PC-3 (cell line): ENCODE measurements at regions not wholly inside any gene's neighbourhood (a gene's known extent, or its start where the extent isn't known, plus 50 kb on each side); places are given as distances from the start of the nearest gene placed in this dataset.
"Not testable (repeated sequence)": the region's sequence is repeated elsewhere in the genome, so short reads cannot be mapped to it uniquely, and the experiment has no call there.

Source experiments
- ATAC-seq: fragments of 200-7000 bp; cut with Tn5 transposase; 2 replicates; pipeline ENCODE4 v1.9.1; 2020; ENCODE audit warnings: mild to moderate bottlenecking, moderate library complexity
- BruUV-seq: library from RNA; stranded (reverse); fragments of 400-500 nt; replicated peaks from 2 replicates; lab custom pipeline; 2021; lab: Mats Ljungman, UMichigan
- CTCF ChIA-PET: fragments of 300-600 bp; sonication (Branson Sonifier 250); formaldehyde crosslinking; loops from one replicate; lab custom pipeline; 2022; ENCODE audit warnings: antibody characterized with exemption; lab: Charles Lee
- POLR2A ChIA-PET: fragments of 300-600 bp; sonication (Branson Sonifier 250); formaldehyde crosslinking; loops from one replicate; lab custom pipeline; 2022; ENCODE audit warnings: antibody characterized with exemption; ENCODE audit not compliant: unreplicated experiment; lab: Charles Lee
- DNase-seq: peaks from one replicate; pipeline ENCODE4 v3.0.0-alpha.2; 2015
- H2AFZ ChIP-seq: fragments of 300-600 bp; sonication (generic); 2 replicates; pipeline ENCODE4 v1.6.0; 2016; ENCODE audit warnings: antibody characterized with exemption, low read length
- H3F3A ChIP-seq: fragments of 300-600 bp; sonication (generic); one replicate; pipeline ENCODE4 v1.6.0; 2017; ENCODE audit warnings: antibody characterized with exemption, low read length, control low read depth, mild to moderate bottlenecking; ENCODE audit not compliant: unreplicated experiment
- H3K27ac ChIP-seq: fragments of 300-600 bp; sonication (generic); 2 replicates; pipeline ENCODE4 v1.5.1; 2016; ENCODE audit warnings: mild to moderate bottlenecking, low read length
- H3K27me3 ChIP-seq: fragments of 300-600 bp; sonication (generic); 2 replicates; pipeline ENCODE4 v1.6.1; 2016; ENCODE audit warnings: low read length, mixed read lengths
- H3K36me3 ChIP-seq: fragments of 300-600 bp; sonication (generic); 2 replicates; pipeline ENCODE4 v1.6.1; 2016; ENCODE audit warnings: low read depth, mixed run types, low read length, mixed read lengths
- H3K4me1 ChIP-seq: fragments of 300-600 bp; sonication (generic); 2 replicates; pipeline ENCODE4 v1.5.1; 2016; ENCODE audit warnings: low read length; ENCODE audit not compliant: insufficient read depth
- H3K4me2 ChIP-seq: fragments of 300-600 bp; sonication (generic); 2 replicates; pipeline ENCODE4 v1.6.0; 2016; ENCODE audit warnings: low read length
- H3K4me3 ChIP-seq: fragments of 300-600 bp; sonication (generic); 2 replicates; pipeline ENCODE4 v1.5.1; 2016; ENCODE audit warnings: mild to moderate bottlenecking, low read length, mixed read lengths
- H3K79me2 ChIP-seq: fragments of 300-600 bp; sonication (generic); 2 replicates; pipeline ENCODE4 v1.6.1; 2017; ENCODE audit warnings: low read length, mixed read lengths
- H3K9ac ChIP-seq: fragments of 300-600 bp; sonication (generic); 2 replicates; pipeline ENCODE4 v1.6.0; 2016; ENCODE audit warnings: mild to moderate bottlenecking, low read length
- H3K9me2 ChIP-seq: fragments of 300-600 bp; sonication (generic); replicated peaks from 2 replicates; pipeline ENCODE4 v1.6.1; 2016; ENCODE audit warnings: mixed run types, low read length, mixed read lengths
- H3K9me3 ChIP-seq: fragments of 300-600 bp; sonication (generic); 2 replicates; pipeline ENCODE4 v1.6.1; 2016; ENCODE audit warnings: low read length, mixed read lengths
- H4K20me1 ChIP-seq: fragments of 300-600 bp; sonication (generic); 2 replicates; pipeline ENCODE4 v1.6.1; 2016; ENCODE audit warnings: low read length, mixed read lengths
- CTCF ChIP-seq: fragments of 300-600 bp; sonication (generic); conservative IDR thresholded peaks from 2 replicates; pipeline ENCODE4 v1.5.1; 2017; ENCODE audit warnings: antibody characterized with exemption, low read depth, mild to moderate bottlenecking, low read length
- EZH2 ChIP-seq: fragments of 300-600 bp; sonication (generic); IDR thresholded peaks from one replicate; pipeline ENCODE4 v1.6.1; 2017; ENCODE audit warnings: antibody characterized with exemption, mild to moderate bottlenecking, low read length; ENCODE audit not compliant: unreplicated experiment
- EZH2phosphoT487 ChIP-seq: fragments of 300-600 bp; sonication (generic); IDR thresholded peaks from 2 replicates; pipeline ENCODE4 v1.6.1; 2018; ENCODE audit warnings: mild to moderate bottlenecking, antibody characterized with exemption, low read length, borderline replicate concordance
- intact Hi-C: fragments of 100-400 bp; cut with micrococcal nuclease; formaldehyde crosslinking; loops from 2 replicates; pipeline ENCODE4 v1.9.0; 2023

- H3K4me2 ChIP-seq, result no peak overlapping the region
- H3K9me2 ChIP-seq, result no peaks in the 10 kb centered on the region
- no peaks in the 10 kb centered on the region for H3K27me3 ChIP-seq
- H3K4me3 ChIP-seq, result no peak overlapping the region
- ChIA-PET CTCF (no interaction called here), POLR2A (no interaction called here)
- BruUV-seq, result no TSS peak
- no peaks in the 10 kb centered on the region for H3F3A ChIP-seq
- H4K20me1 ChIP-seq, result no peaks in the 10 kb centered on the region
- no peak overlapping the region for H3K27ac ChIP-seq
- intact Hi-C loops, result no loop called here
- H3K36me3 ChIP-seq, result no peaks in the 10 kb centered on the region
- no peak overlapping the region for H2AFZ ChIP-seq
- no peaks in the 10 kb centered on the region for H3K79me2 ChIP-seq
- DNase-seq (no peak), ATAC-seq (no peak)
- H3K9ac ChIP-seq, result no peak overlapping the region
- TF ChIP-seq EZH2, result no peak
- TF ChIP-seq EZH2phosphoT487, result no peak
- no peak for TF ChIP-seq CTCF
- H3K9me3 ChIP-seq, result peaks cover 25% of the 10 kb centered on the region
- no peaks in the 10 kb centered on the region for H3K4me1 ChIP-seq
Observed at GRCh38 chr20:54985091-54985490, 509.7 kb downstream of the DOK5 start.

- H3K9me2 ChIP-seq, result no peaks in the 10 kb centered on the region
- intact Hi-C loops, result no loop called here
- ChIA-PET POLR2A (no interaction called here), CTCF (no interaction called here)
- H3K36me3 ChIP-seq, result no peaks in the 10 kb centered on the region
- H3K79me2 ChIP-seq, result no peaks in the 10 kb centered on the region
- no peaks in the 10 kb centered on the region for H3K27me3 ChIP-seq
- no peak overlapping the region for H2AFZ ChIP-seq
- H4K20me1 ChIP-seq, result no peaks in the 10 kb centered on the region
- no TSS peak for BruUV-seq
- TF ChIP-seq EZH2 (no peak), EZH2phosphoT487 (no peak), CTCF (no peak)
- no peaks in the 10 kb centered on the region for H3F3A ChIP-seq
- H3K9ac ChIP-seq, result no peak overlapping the region
- no peak overlapping the region for H3K4me2 ChIP-seq
- H3K4me1 ChIP-seq, result no peaks in the 10 kb centered on the region
- ATAC-seq (no peak), DNase-seq (no peak)
- no peak overlapping the region for H3K4me3 ChIP-seq
- no peak overlapping the region for H3K27ac ChIP-seq
- peaks cover 25% of the 10 kb centered on the region for H3K9me3 ChIP-seq
Observed at GRCh38 chr20:54984104-54984448, 508.7 kb downstream of the DOK5 start.

GRCh38 chr20:54983394-54984103, 508.2 kb downstream of the DOK5 start:
- intact Hi-C loops, H3K4me1 ChIP-seq, H3K79me2 ChIP-seq, BruUV-seq, H3K4me3 ChIP-seq, CTCF ChIA-PET, ATAC-seq, POLR2A ChIA-PET, H3F3A ChIP-seq, H3K9me2 ChIP-seq, DNase-seq, H3K27ac ChIP-seq, H3K4me2 ChIP-seq, H2AFZ ChIP-seq, H4K20me1 ChIP-seq, H3K36me3 ChIP-seq, H3K27me3 ChIP-seq, H3K9ac ChIP-seq: not testable (repeated sequence)
- H3K9me3 ChIP-seq, result peaks cover 25% of the 10 kb centered on the region
